Middle frontal gyrus (tissue), 1 donor: ENCODE measurements at regions not wholly inside any gene's neighbourhood (a gene's known extent, or its start where the extent isn't known, plus 50 kb on each side); places are given as distances from the start of the nearest gene placed in this dataset.
"Not testable (repeated sequence)": the region's sequence is repeated elsewhere in the genome, so short reads cannot be mapped to it uniquely, and the experiment has no call there.

Experiments
- DNase-seq: peaks from one replicate; pipeline ENCODE4 v3.0.0-alpha.2; 2015; ENCODE audit warnings: low spot score; ENCODE audit errors: extremely low spot score

DNA sequence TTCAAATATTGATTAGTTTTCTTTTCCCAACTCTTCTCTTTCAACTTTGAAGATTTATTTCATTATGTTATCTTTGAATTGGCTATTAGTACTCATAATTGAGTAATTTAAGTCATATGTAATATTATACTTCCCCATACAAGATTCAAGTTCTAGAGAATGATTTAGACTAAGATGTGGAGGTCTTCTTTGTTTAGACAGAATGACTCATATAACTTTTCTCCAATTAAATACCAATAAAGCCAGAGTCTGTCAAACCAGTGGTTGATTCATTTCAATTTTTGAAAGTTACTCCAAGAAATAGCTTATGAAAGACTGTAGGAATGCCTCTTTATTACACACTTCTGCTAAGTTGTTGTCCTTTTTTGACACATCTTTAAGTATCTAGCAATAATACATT, 115.8 kb upstream of the SLC35F3 start:
- DNase-seq: no peak

DNA sequence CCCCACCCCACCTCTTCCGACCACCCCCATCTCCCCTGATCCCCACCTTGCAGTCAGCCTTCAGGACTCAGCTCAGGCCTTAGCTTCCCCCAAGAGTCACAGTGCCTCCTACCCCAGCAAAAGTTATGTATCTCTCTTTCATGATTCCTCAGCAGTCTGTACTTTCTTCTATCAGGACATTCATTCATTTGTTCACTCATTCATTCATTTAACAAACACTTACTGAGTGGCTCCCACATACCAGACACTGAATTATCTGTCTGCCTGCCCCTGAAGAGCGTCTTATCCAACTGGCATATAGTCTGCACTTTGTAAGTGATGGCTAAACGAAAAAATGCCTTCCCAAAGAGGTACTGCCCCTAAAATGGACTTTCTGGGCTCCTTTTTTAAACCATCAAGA, 114.4 kb upstream of the SLC35F3 start:
- DNase-seq: no peak

DNA sequence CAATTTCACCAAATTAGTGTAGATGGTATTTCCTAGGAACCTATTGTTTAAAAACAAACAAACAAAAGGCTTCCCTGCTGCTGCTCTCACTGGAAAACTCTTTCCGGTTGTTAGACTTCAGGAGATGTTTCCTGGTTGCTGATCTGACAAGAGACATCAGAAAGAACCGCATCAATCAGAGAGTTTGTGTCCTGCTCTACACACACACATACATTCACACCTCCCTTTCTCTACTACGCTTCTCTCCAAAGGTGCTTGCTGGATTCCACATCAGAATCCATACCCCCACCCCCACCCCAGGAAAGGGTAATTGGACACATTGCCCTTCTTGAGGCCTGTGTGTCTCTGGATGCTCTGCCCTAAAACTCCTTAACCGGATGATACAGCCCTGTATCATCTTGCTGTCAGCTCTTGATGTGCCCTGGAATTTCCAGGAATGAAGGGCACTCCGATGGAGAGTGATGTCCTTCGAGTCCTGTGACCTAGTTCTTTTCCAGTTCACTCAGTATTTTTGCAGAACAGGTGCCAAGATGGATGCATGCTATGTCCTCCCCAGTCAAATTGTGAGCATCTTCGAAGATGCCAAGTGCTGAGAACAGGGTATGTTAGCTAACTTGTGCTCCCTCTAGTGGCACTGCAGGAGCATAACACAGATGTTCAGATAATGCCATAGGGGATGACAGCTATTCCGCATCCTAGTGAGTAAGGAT, 113.7 kb upstream of the SLC35F3 start:
- DNase-seq: peak; percentile 81

DNA sequence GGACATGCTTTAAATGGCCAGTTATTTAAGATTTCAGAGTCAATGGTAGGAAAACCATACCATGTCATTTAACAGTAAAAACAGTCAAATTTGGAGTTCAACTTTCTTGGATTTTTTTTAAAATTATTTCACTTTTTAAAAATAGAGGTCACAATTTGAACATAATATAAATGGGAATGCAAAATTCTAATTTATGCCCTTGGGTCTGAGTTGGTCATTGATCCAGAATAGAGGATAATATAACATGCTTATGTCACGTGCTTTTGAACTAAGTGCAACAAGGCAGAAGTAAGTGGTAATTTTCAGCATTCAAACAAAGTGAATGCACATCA, 113.1 kb upstream of the SLC35F3 start:
- DNase-seq: no peak

GRCh38 chr1:233791721-233792120, 112.8 kb upstream of the SLC35F3 start:
- DNase-seq: no peak

- DNase-seq: no peak
These were observed 109.6 kb upstream of the SLC35F3 start for GRCh38 chr1:233794863-233795262.

GRCh38 chr1:233796146-233796783, 108.2 kb upstream of the SLC35F3 start:
- no peak for DNase-seq

GRCh38 chr1:233802611-233803010, 101.9 kb upstream of the SLC35F3 start:
- DNase-seq: no peak

GRCh38 chr1:233805786-233806185, 98.7 kb upstream of the SLC35F3 start:
- no peak for DNase-seq

- DNase-seq: no peak
These were observed 89.1 kb upstream of the SLC35F3 start for GRCh38 chr1:233815357-233815756.

DNA sequence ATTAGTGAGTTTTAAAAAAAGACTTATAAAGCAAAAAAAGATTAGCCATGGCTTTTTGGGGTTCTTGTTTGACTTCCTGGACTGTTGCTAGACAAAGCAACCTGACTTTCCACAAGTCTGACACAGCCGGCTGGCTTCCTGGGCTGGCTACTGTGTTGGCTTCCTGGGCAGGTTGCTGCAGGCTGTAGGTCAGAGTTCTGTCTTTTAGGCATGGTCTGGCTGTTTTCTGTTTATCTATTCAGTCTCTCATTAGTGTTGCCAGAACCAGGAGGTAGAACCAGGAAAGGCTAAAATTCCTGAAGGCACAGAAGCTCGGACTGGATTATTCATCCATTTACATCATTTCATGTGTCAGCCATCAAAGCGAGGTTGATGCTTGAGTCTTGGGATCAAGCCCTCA, 88.6 kb upstream of the SLC35F3 start:
- no peak for DNase-seq

GRCh38 chr1:233816348-233816747, 88.1 kb upstream of the SLC35F3 start:
- DNase-seq: no peak

DNA sequence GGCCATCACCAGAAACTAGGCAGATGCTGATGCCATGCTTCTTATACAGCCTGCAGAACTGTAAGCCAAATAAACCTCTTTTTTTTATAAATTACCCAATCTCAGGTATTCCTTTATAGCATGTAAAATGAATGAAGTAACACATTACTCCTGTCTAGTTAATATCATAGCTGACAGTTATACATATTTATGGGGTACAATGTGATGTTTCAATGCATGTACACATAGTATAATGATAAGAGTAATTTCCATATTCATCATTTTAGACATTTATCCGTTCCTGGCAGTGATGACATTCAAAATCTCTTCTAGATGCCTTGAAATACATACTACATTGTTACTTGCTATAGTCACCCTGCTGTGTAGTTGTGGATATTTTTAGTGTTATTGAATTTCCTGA, 85.4 kb upstream of the SLC35F3 start:
- no peak for DNase-seq

DNA sequence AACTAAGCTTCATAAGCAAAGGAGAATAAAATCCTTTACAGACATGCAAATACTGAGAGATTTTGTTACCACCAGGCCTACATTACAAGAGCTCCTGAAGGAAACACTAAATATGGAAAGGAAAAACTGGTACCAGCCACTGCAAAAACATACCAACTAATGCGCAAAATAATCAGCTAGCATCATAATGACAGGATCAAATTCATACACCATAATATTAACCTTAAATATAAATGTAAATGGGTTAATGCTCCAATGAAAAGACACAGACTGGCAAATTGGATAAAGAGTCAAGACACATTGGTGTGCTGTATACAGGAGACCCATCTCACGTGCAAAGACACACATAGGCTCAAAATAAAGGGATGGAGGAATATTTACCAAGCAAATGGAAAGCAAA, 80.3 kb upstream of the SLC35F3 start:
- not testable (repeated sequence) for DNase-seq

DNA sequence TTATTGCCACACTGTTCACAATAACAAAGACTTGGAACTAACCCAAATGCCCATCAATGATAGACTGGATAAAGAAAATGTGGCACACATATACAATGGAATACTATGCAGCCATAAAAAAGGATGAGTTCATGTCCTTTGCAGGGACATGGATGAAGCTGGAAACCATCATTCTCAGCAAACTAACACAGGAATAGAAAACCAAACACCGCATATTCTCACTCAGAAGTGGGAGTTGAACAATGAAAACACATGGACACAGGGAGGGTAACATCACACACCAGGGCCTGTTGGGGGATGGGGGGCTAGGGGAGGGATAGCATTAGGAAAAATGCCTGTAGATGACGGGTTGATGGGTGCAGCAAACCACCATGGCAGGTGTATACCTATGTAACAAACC, 76.5 kb upstream of the SLC35F3 start:
- not testable (repeated sequence) for DNase-seq

DNA sequence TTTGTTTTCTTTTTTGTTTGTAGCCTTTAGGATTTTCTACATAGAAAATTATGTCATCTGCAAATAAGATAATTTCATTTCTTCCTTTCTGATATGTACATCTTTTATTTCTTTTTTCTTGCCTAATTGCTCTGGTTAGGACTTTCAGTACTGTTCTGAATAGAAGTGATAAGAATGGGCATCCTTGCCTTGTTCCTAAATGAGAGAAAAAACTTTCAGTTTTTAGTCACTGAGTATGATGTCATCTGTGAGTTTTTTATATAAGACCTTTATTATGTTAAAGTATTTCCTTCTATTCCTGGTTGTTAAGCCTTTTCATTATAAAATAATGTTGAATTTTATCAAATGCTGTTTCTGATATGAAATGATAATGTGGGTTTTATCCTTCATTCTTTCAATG, 76.0 kb upstream of the SLC35F3 start:
- DNase-seq: no peak

DNA sequence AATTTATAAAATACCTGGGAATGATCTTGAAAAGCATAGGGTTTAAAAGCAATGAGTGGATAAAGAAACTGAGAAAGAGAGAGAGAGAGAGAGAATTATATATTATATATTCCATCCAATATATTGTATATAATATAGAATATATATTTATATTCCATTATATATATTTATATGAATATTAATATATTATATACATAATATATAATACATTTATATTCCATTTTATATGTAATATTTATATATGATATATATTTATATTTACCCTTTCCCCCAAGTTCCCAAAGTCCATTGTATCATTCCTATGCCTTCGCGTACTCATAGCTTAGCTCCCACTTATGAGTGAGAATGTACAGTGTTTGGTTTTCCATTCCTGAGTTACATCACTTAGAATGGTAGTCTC, 69.9 kb upstream of the SLC35F3 start:
- DNase-seq: no peak

GRCh38 chr1:233838207-233838606, 66.3 kb upstream of the SLC35F3 start:
- not testable (repeated sequence) for DNase-seq

- DNase-seq: no peak
These were observed 60.8 kb upstream of the SLC35F3 start for GRCh38 chr1:233843525-233844204.

DNA sequence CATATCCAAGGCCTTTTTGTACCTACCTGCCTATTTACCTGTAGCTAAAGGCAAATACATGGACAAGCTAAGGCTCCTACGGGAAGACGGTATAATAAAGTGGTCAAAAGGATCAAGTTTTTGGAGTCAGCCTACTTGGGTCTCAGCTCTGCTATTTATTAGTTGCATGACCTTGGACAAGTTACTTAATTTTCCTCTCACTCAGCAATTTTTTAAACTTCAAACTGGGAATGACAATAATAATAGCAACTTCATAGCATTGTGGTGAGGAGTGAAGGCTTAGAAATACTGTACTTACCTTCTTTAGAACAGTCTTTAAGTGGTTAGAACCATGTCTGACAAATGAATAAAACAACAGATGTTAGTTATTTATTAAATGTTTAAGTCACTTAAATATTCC, 60.2 kb upstream of the SLC35F3 start:
- no peak for DNase-seq

DNA sequence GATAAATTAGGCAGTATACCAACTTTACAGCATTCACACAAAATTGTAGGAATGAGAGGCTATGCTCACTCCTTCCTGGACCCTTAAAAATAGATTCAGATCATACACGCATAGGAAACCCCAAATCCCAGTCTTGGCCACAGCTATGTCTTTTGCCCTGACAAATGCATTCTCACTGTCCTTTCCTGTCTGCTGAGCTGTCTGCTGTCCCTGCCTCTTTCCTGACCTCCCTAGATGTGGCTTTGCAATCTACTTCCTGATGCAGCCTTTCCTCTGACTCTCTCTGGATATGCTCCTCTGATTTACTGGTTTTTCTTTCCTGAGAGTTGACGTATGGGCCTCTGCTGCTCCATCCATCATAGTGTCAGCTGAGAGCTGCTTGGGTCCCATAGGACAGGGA, 59.8 kb upstream of the SLC35F3 start:
- no peak for DNase-seq
